GM19043 (cell line): ENCODE measurements at regions not wholly inside any gene's neighbourhood (a gene's known extent, or its start where the extent isn't known, plus 50 kb on each side); places are given as distances from the start of the nearest gene placed in this dataset.
A peak's percentile ranks its signal among the peaks of the same experiment; 100 is the strongest.

Experiments
- ATAC-seq: cut with Tn5 transposase; IDR thresholded peaks from one replicate; pipeline ENCODE4 v1.9.1; 2021; ENCODE audit warnings: low read depth; ENCODE audit not compliant: unreplicated experiment

GRCh38 chr3:3689601-3690375, 109.4 kb upstream of the LRRN1 start:
- no peak for ATAC-seq

GRCh38 chr3:3686907-3687648, 112.2 kb upstream of the LRRN1 start:
- no peak for ATAC-seq

DNA sequence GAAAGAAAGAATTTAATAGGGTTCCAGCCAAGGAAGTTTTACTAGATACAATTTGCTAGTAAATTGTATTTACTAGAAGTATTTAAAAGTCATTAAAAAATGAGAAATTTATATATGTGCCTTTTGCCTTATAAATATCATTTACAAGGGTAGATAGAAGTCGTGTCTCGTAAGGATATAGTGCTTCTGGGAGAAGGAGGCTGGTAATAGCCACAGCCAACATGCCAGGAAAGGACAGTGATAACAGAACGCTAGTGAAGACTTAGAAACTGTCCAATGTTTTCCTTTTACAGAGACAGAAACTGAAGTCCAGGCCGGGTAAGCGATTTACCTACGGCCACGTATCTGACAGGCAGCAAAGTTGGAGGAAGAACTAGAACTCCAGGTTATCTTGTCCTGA, 113.5 kb upstream of the LRRN1 start:
- no peak for ATAC-seq

- no peak for ATAC-seq
Observed at GRCh38 chr3:3683261-3683660, 116.0 kb upstream of the LRRN1 start.

- ATAC-seq, result no peak
Observed at GRCh38 chr3:3675801-3676200, 123.4 kb upstream of the LRRN1 start.

DNA sequence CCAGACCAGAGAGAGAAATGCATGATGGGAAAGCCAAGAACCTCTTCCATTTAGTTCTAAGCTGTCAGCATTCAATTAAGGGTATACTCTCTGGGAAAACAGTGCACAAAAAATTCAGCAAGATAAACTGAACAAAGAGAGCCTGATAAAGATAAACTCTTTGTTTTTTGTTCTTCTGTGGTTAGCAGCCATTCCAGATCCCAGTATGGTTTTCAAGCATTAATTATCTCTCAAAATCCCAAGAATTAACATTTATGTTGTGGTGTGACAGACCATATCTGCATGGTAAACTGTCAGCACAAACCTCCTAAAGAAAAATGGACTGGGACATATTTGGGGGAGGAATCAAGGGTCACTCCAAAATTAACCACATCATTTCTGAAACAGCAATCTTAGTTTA, 124.0 kb upstream of the LRRN1 start:
- ATAC-seq, result no peak

DNA sequence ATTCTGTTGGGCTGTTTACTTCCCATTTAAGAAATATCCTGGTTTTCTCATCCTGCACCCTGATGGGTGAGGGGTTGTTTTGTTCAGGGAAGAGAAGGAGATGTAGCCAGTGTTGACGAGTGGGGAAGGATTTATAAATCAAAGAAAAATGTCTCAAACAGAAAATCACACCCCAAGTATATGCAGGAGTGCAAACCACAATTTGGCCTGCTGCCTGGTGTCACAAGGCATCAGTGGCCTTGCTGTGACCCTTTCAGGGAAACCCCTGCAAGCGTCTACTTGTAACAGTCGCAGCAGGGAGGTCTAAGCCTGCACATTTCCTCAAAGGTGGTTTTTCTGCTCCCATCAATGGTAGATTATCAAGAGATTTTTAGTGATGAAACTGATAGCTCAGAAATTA, 132.6 kb upstream of the LRRN1 start:
- peak; percentile 98 for ATAC-seq

DNA sequence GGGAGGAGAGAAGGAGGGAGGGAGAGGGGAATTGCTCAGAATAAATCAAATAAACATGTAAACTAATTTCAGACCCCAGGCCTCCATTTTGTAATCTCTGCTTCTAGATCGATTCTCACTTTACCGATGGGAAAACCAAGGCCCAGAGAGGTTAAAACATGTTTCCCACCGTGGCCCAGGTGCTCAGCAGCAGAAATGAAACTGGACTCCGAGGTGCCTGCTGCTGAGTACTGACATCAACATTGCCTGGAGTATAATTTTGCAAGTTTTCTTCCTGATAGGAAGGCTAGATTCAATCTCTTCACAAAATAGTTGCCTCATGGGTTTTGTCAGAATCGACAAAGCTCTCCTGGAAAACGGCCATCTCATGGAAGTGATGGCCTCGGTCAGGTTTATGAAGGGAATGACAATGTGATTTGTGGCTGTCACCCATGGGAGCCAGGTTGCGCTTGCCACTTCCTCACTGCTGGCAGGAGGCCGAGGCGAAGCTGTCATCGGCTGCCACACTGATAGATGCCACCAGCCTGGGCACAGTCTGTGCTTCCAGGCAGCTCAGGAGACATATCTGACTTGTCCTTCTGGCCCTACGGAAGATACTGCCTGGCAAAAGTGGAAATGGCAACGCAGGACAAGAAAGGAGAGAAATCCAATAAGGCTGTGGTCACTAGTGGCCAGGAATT, 133.1 kb upstream of the LRRN1 start:
- peak; percentile 38 for ATAC-seq

DNA sequence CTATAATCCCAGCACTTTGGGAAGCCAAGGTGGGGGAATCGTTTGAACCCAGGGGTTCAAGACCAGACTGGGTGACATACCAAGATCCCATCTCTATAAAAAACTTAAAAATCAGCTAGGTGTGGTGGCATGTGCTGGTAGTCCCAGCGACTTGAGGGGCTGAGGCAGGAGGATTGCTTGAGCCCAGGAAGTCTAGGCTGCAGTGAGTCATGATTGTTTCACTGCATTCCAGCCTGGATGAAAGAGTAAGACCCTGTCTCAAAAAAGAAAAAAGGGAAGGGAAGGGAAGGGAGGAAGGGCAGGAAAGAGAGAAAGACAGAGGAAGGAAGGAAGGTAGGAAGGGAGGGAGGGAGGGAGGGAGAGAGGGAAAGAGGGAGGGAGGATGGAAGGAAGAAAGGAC, 133.7 kb upstream of the LRRN1 start:
- ATAC-seq, result no peak

GRCh38 chr3:3664935-3665334, 134.3 kb upstream of the LRRN1 start:
- no peak for ATAC-seq

GRCh38 chr3:3662610-3663009, 136.6 kb upstream of the LRRN1 start:
- no peak for ATAC-seq

DNA sequence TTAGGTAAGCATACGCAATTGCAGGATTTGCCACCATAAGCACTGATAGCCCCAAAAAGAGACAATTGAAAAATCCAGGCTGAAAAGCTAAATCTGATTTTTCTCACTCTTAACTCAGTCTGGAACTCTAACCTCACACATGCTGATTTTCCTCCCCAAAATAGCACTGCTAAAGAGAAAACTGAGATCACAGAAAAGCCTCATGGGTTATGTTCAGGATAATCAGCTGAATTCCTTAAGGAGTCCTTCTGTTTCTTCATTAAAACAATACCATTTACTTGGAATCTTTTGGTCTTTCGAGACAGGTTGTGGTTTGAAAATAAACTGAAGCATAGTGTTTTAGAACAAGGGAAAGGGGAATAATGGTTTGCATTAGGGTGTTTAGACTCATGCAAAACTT, 144.3 kb upstream of the LRRN1 start:
- ATAC-seq, result no peak

DNA sequence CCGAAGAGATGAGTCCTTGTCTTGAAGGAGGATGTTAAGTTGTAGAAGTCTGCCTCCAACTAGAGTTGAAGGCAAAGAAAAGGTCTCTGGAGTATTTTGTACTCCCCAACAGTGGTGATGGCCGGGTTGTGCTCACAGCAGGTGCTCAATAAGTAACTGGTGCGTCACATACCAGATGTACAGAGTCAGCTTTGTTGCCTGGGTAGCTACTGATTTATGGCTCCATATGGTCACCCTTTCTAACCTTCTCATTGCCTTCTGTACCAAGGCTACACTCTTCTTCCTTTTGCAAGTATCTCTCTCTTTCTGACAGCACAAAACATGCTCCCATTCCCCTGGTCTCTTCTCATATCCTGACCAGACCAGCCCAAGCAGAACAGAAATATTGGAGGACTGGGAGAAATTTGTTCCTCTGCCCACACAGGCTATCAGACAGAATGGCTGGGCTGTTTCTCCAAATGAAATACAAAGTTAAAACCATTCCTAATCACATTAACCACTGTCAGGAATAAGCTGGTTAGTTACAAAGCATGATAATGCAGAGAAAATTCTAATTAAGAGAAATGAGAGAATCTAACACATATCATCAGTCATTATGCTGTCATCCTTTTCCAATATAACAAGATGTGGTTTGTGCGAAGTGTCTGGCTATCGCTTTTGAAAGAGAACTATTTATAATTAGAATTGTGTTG, 150.1 kb upstream of the LRRN1 start:
- ATAC-seq, result no peak

DNA sequence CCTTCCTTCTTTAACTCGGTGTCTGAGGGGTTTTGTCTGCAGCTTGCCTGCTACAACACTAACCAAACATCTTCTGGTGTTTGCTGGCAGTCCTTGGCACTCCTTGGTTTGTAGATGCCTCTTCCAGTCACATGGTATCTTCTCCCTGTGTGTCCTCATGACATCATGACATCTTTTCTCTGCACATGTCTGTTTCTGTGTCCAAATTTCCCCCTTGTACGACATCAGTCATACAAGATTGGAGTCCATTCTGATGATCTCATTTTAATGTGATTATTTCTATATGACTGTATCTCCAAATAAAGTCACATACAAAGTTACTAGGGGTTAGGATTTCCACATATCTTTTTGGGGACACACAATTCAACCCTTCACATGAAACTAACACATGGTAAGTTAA, 152.3 kb upstream of the LRRN1 start:
- ATAC-seq, result no peak

GRCh38 chr3:3646103-3646844, 153.0 kb upstream of the LRRN1 start:
- peak; percentile 79 for ATAC-seq

DNA sequence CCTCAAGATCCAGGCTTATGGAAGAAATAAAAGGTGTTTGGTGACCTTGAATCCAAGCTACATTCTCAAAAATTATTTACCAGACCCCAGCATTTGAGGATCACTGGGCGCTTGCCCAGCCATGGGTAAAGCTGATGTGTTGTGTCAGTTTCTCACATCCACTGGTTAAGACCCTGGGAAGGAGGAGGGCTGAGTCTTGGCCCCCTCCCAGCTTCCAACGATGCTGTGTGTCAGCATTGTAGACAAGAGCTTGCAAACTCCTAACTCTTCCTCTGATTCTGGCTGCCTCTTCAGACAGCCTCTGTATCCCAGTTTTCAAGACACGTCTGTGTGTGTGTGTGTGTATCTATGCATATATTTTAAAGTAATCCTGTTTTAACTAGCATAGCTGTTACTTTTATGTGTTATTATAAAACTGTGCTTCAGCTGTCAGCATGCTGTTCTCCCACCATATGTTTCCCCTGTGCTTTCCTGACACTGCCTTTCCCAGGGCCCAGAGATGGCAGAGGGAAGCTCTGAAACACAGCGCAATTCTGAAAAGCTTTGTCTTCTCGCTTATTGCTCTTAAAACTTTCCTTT, 157.3 kb upstream of the LRRN1 start:
- no peak for ATAC-seq

DNA sequence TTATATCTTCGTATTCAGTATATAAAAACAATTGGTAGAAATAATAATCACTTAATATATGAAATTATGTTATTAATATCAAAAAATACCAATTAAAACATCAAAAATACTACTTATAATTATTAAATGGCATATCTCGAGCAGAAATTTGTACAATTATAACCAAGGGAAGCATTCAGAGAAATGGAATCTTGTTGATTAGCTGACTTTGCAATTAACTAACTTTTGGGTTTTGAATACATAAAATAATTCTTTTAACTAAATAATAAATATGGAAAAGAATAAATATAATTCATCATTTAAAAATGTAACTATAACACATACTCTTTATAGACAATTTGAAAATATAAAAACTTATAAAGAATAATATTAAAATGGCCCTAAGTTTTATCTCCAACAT, 160.2 kb upstream of the LRRN1 start:
- no peak for ATAC-seq

DNA sequence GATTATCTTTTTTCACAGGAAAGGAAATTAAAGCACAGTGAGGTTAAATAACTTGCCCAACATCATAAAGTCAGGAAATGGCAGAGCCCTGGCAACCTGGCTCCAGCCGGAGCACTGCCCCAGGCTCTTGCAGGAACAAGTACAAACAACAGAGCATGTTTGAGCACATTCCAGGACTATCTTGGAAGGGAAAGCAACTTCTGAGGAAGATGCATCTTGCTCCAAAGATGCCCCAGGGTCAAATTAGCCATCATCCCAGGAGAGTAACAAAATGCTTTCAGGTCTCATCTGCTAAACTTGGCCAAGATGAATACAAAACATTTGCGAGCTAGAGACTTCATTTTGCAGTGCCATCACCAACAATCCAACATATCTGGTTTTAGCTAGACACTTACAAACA, 162.4 kb upstream of the LRRN1 start:
- ATAC-seq, result no peak

- ATAC-seq, result no peak
Observed at GRCh38 chr3:3635109-3635508, 164.1 kb upstream of the LRRN1 start.

- no peak for ATAC-seq
Observed at GRCh38 chr3:3634326-3634725, 164.9 kb upstream of the LRRN1 start.
